Activated naive CD4-positive, alpha-beta T cell (primary cell): ENCODE measurements at regions not wholly inside any gene's neighbourhood (a gene's known extent, or its start where the extent isn't known, plus 50 kb on each side); places are given as distances from the start of the nearest gene placed in this dataset.
"Not testable (repeated sequence)": the region's sequence is repeated elsewhere in the genome, so short reads cannot be mapped to it uniquely, and the experiment has no call there.

Source experiments
- DNase-seq, 4 experiments: peaks; one replicate each; lab custom pipeline; 2025; lab: John Stamatoyannopoulos, UW

DNA sequence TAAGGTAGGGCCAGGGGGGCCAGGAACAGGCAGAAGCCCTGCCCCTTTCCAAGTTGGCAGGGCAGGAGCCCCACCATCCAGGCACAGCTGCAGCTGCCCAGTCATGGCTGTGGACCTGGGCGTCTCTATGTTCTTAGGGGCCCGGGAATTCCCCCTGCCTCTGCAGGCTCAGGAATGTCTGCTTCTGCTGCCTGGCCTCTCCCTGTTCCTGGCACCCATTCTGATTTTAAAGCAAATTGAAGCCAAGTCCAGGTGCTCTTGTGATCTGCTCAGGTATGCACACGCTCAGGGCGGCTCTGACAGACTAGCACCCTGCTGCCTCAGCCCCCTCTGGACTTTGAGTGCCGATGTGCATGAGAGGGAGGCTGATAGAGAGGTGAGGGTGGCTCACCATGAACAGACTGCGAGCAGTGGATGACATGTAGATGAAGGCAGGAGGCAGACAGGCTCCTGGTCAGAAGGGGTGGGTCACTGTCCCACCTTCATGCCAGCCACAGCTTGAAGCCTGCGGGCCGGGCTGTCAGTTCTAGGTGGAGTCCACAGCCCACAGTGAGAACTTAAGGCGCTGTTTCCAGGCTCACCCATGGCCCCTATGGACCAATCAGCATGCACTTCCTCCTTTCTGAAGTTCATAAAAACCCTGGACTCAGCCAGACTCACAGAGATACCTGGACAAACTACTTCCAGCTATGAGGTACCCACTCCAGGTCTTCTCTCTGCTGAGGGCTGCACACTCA is 747.8 kb upstream of the GBE1 start:
- DNase-seq = no peak

GRCh38 chr3:82506204-82506603 is 744.8 kb upstream of the GBE1 start:
- no peak for DNase-seq

GRCh38 chr3:82505079-82505756 is 743.8 kb upstream of the GBE1 start:
- DNase-seq = no peak

DNA sequence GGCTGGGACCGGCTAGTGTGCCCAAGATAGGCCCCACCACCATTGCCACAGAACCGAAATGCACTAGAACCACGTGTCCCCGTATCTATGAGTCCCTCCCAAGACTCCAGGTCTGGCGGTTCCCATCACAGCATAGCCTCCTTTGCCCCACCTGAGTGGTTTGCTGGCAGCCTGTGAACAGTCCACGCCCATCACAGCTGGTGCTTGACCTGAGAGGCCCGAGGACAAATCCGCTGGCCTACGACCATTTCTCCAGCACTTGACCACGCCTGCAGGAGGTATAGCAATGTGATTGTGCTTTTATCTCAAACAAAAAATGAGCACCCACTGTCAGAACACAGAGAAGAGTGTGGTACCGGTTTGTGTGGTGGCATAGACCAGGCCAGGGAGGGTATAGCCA is 736.7 kb upstream of the GBE1 start:
- no peak for DNase-seq

GRCh38 chr3:82496890-82497560 is 735.6 kb upstream of the GBE1 start:
- no peak for DNase-seq

GRCh38 chr3:82495655-82496054 is 734.2 kb upstream of the GBE1 start:
- no peak for DNase-seq

DNA sequence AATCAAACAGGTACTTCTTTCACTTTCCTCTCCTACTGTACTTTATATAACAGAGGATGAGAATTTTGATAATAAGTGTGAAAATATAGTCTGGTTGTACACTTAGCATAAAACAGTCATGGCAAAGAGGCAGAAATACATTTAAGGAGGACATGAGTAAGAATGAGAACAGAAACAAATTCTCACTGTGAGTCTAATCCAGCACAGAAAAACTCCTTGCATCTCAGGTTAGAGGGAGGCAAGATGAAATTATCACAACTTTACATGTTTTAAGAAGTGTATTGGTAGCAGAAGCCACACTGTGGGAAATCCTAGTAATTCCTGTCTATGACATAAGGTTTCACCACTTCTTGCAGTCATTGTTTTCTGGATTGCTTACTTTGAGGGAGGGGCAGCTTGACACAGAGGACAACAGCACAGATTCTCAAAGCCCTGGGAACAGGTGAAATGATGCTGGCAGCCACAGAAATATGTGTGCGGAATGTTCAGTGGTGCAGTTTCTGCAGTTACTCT is 733.6 kb upstream of the GBE1 start:
- DNase-seq = no peak

GRCh38 chr3:82493858-82494257 is 732.4 kb upstream of the GBE1 start:
- DNase-seq = no peak

DNA sequence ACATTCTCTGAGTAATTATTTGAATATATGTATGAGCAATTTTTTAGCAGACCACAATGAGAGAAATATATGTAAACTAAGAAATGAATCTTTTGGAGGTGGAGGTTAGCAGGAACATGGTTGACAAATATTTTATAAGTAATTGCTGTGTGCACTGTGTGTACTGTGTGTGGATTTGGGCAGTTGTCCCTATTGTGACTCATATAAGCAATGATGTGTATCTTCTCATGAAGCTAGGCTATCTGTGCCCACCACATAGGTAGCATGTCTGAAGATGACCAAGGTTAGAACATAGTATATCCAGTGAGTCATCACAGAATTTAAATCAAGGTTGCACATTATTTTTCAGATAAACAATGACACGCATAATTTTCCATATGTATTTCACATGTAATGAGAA is 713.9 kb upstream of the GBE1 start:
- no peak for DNase-seq

- no peak for DNase-seq
These were observed 713.3 kb upstream of the GBE1 start for GRCh38 chr3:82474711-82475110.

DNA sequence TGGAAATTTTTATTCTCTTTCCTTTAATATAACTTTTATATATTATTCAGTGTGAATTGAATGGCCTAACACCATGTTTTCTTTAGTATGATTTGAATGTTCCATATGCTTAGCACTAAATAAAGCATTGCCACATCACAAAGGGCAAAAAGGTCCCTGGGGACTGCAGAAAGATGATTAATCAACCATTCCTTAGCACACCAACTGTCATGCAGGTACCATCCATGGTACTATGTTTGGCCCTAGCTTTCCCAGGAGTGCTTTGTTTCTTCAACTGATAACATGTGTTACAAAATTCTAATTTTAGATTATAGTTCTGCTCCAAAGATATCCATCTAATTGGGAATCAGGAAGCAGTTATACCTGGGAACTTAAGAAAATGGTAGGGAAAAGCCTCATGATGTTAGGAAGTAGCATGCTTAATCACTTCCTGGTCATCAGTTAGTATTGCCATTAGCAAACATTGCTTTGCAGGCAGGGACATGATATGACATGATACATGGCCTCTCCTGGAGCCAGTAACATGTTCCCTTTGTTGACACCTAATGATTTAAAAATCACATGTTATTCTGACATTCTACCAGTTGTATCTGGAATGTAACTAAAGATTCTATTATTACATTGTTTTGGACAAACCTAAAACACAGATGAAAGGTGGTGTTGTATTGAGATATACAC is 712.6 kb upstream of the GBE1 start:
- no peak for DNase-seq

DNA sequence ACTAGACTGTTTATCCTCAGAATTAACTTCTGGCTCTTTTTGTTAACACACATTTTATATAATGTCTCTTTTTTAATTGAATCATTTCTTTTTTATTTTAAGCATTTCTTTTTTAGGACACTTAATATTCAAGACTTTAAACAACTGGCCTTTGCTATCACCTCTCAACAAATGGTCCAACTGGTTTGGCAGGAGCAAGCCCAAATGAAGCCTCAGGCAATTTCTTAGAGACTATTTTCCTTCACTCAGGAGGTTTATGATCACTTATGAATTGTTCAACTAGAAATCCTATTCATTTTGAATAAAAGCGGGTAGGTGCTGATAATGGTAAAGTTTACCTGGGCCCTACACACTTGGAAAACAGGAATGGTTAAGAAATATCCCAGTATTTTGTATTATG is 705.6 kb upstream of the GBE1 start:
- DNase-seq = no peak

GRCh38 chr3:82462977-82463376 is 701.5 kb upstream of the GBE1 start:
- DNase-seq = no peak

DNA sequence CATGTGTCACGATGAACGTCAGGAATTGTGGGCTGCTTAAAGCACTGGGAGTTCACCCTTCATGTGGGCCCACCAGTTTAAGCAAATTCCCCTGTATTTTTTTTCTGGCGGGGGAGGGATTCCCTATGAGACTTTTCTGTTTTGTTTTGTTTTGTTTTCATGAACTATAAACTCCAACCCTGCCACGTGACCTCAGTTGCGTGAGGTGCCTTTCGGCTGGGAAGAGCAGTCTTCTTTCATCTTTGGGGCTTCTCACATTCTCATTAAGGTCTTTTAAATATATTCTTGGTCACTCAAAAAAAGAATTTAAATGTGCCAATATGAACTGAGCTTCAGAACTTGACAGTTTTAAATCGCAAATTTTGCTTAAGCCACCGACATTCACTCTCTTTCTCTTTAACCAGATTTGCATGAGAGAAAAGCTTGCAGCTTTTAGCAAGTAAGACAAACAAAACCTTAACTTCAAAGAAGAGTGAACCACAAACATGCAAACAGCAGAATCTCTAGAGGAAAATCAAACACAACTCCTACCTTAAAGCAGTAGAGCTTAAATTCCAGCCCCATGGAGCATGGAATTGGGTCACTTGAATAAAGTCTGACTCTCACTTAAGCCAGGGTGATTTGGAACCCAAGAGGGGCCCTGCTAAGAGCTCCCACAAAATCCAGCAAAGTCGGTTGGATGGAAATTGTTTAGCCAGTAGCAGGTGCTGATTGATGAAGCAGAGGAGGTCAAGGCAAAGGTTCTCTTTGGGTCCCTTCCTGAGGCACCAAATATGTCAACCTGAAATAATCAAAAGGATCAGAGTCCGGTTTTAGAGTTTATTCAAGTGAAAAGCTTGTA is 699.8 kb upstream of the GBE1 start:
- DNase-seq = no peak

DNA sequence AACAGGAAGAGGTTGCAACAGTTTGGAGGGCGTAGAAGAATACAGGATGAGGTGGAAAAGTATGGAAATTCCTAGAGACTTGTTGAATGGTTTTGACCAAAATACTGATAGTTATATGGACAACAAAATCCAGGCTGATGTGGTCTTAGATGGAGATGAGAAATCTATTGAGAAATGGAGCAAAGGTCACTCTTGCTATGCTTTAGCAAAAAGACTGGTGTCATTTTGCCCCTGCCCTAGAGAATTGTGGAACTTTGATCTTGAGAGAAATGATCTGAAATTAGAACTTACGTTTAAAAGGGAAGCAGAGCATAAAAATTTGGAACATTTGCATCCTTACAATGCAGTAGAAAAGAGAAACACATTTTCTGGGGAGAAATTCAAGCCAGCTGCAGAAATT is 686.9 kb upstream of the GBE1 start:
- no peak for DNase-seq

DNA sequence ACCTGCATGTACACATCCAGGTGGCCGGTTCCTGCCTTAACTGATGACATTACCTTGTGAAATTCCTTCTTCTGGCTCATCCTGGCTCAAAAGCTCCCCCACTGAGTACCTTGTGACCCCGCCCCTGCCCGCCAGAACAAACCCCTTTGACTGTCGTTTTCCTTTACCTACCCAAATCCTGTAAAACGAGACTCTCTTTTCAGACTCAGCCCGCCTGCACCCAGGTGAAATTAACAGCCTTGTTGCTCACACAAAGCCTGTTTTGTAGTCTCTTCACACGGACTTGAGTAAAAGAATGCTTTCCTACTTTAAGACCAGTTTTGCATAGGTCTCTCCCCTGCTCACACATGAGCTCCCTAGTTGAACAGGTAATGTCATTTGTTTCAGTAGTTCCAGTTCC is 667.4 kb upstream of the GBE1 start:
- not testable (repeated sequence) for DNase-seq

DNA sequence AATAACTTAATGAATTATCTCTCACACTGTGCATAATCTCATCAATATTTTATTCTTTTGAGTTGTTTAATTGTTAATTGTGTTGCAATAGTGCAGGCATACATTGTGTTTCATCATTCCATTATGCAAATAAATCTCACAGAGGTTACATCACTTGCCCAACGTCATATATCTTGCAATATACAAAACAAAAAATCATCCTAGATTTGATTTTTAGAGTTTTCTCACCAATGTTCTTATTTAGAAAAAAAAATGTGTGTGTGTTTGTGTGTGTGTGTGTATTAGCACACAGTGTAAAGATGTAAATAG is 662.5 kb upstream of the GBE1 start:
- DNase-seq = no peak

DNA sequence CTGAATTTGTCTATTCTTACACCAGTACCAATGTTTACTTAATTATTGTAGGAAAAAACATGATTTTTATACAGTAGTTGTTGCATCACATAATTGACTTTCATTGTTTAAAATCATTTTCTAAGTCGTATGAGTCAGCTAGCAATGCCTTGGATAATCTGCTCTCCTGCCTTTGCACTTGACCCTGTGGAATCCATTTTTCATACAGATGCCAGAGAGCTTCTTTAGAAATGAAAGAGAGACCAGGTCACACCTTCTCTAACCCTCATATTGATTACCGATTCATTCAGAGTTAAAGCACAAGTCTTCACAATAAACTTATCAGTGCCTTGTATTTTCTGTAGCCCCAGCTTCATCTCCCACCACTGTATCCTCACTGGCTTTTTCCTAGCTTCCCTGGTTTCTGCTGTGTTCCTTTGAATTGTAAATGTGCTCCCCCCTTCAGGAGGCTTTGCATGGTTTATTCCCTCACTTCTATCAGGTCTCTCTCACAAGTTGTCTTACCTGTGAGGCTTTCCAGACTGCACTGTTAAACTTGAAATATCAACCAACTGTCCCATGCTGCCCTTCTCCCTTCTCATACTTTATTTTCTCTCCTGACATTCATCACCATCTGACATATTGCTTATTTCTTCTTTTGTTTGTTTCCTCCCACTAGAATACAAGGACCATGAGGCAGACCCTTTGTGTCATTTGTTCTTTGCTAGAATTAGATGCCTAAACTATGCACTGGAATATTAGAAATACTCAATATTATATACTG is 662.0 kb upstream of the GBE1 start:
- DNase-seq = no peak

DNA sequence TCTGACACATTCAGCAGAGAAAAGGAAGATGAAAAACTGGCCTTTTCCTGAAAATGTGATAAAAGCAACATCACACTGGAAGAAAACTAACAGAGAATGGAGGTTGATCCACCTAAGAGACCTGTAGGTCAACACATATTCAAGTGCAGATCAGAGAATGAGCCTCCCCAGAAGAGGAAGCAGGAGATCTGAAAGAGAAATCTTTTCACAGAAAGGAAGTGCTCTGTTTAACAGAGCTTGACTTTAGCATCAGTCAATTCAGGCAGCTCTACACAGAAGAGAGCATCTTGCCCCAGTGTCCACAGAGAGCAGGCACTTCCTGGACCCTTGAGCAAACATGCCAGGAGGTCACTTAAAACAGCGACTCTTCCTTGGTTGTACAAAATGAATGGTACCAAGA is 655.4 kb upstream of the GBE1 start:
- no peak for DNase-seq

DNA sequence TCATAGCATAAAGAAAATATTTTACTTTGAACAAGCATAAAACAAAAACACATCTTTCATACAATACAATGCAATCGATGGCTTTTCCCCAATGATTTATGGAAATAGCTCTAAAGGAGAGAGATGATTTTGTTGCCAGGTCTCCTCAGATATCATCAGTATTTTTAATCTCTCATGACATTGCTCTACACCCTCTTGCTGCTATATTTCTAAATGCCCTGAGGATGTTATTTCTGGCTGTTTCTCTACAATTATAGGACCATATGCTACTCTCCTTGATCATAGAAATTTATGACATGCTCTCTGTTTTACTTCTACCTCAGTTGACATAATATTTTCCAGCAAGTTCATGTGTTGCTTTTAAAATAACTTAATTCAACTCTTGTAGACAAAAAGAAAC is 654.9 kb upstream of the GBE1 start:
- no peak for DNase-seq

GRCh38 chr3:82413171-82413570 is 651.7 kb upstream of the GBE1 start:
- no peak for DNase-seq
